ENCODE measurements at regions not wholly inside any gene's neighbourhood (a gene's known extent, or its start where the extent isn't known, plus 50 kb on each side); places are given as distances from the start of the nearest gene placed in this dataset.

GRCh38 chr11:97745515-97746050, 1275.2 kb upstream of the CNTN5 start:
- H3K4me1 ChIP-seq (ENCODE audit: insufficient read depth, low read length, poor library complexity, severe bottlenecking) = peaks cover 5% of the 10 kb centered on the region
- CTCF ChIA-PET = no interaction called here
- no TSS peak for BruUV-seq (replicated peaks)
- no peak overlapping the region for H3K4me3 ChIP-seq (ENCODE audit: low read depth, low read length, poor library complexity, severe bottlenecking)
- TF ChIP-seq EZH2 (IDR thresholded peaks at IDR 0.05; ENCODE audit: borderline replicate concordance, low read depth, low read length, poor library complexity, severe bottlenecking) (no peak), CTCF (conservative IDR thresholded peaks at IDR 0.05; ENCODE audit: low read depth, low read length) (no peak)
- no peaks in the 10 kb centered on the region for H3K27me3 ChIP-seq (replicated peaks; ENCODE audit: insufficient read depth, low read depth, low read length, poor library complexity)
- H3K9me3 ChIP-seq (ENCODE audit: low read depth, low read length, poor library complexity, severe bottlenecking) = peaks cover 12% of the 10 kb centered on the region
- POLR2A ChIA-PET (ENCODE audit: low non-redundant PET) = no interaction called here
- H3K27ac ChIP-seq (ENCODE audit: low read depth, low read length, poor library complexity, severe bottlenecking) = no peak overlapping the region
- intact Hi-C loops (cut with micrococcal nuclease; ENCODE audit: unreplicated experiment) = no loop called here
- DNase-seq (ENCODE audit: low spot score) = no peak
- no peaks in the 10 kb centered on the region for H3K36me3 ChIP-seq (ENCODE audit: insufficient read depth, low read length, poor library complexity, severe bottlenecking)

GRCh38 chr11:97746818-97747217, 1273.9 kb upstream of the CNTN5 start:
- peak overlapping the region; percentile 32 for H3K27ac ChIP-seq (ENCODE audit: low read depth, low read length, poor library complexity, severe bottlenecking)
- peak; percentile 8 for DNase-seq (ENCODE audit: low spot score)
- POLR2A ChIA-PET (ENCODE audit: low non-redundant PET) = no interaction called here
- CTCF ChIA-PET = no interaction called here
- no peaks in the 10 kb centered on the region for H3K4me1 ChIP-seq (ENCODE audit: insufficient read depth, low read length, poor library complexity, severe bottlenecking)
- TF ChIP-seq EZH2 (IDR thresholded peaks at IDR 0.05; ENCODE audit: borderline replicate concordance, low read depth, low read length, poor library complexity, severe bottlenecking) (no peak), CTCF (conservative IDR thresholded peaks at IDR 0.05; ENCODE audit: low read depth, low read length) (no peak)
- no TSS peak for BruUV-seq (replicated peaks)
- intact Hi-C loops (cut with micrococcal nuclease; ENCODE audit: unreplicated experiment) = no loop called here
- no peaks in the 10 kb centered on the region for H3K27me3 ChIP-seq (replicated peaks; ENCODE audit: insufficient read depth, low read depth, low read length, poor library complexity)
- H3K9me3 ChIP-seq (ENCODE audit: low read depth, low read length, poor library complexity, severe bottlenecking) = peaks cover 12% of the 10 kb centered on the region
- no peaks in the 10 kb centered on the region for H3K36me3 ChIP-seq (ENCODE audit: insufficient read depth, low read length, poor library complexity, severe bottlenecking)
- no peak overlapping the region for H3K4me3 ChIP-seq (ENCODE audit: low read depth, low read length, poor library complexity, severe bottlenecking)

GRCh38 chr11:97751405-97751804, 1269.3 kb upstream of the CNTN5 start:
- H3K27ac ChIP-seq (ENCODE audit: low read depth, low read length, poor library complexity, severe bottlenecking) = no peak overlapping the region
- H3K36me3 ChIP-seq (ENCODE audit: insufficient read depth, low read length, poor library complexity, severe bottlenecking) = no peaks in the 10 kb centered on the region
- POLR2A ChIA-PET (ENCODE audit: low non-redundant PET) = no interaction called here
- no peaks in the 10 kb centered on the region for H3K27me3 ChIP-seq (replicated peaks; ENCODE audit: insufficient read depth, low read depth, low read length, poor library complexity)
- BruUV-seq (replicated peaks) = no TSS peak
- intact Hi-C loops (cut with micrococcal nuclease; ENCODE audit: unreplicated experiment) = no loop called here
- no peak for DNase-seq (ENCODE audit: low spot score)
- CTCF ChIA-PET = no interaction called here
- H3K4me1 ChIP-seq (ENCODE audit: insufficient read depth, low read length, poor library complexity, severe bottlenecking) = no peaks in the 10 kb centered on the region
- peaks cover 6% of the 10 kb centered on the region for H3K9me3 ChIP-seq (ENCODE audit: low read depth, low read length, poor library complexity, severe bottlenecking)
- no peak overlapping the region for H3K4me3 ChIP-seq (ENCODE audit: low read depth, low read length, poor library complexity, severe bottlenecking)
- TF ChIP-seq EZH2 (IDR thresholded peaks at IDR 0.05; ENCODE audit: borderline replicate concordance, low read depth, low read length, poor library complexity, severe bottlenecking) = no peak

GRCh38 chr11:97751952-97752351, 1268.8 kb upstream of the CNTN5 start:
- Histone ChIP-seq H3K4me1 (ENCODE audit: insufficient read depth, low read length, poor library complexity, severe bottlenecking) (no peaks in the 10 kb centered on the region), H3K27me3 (replicated peaks; ENCODE audit: insufficient read depth, low read depth, low read length, poor library complexity) (no peaks in the 10 kb centered on the region), H3K4me3 (ENCODE audit: low read depth, low read length, poor library complexity, severe bottlenecking) (no peak overlapping the region), H3K36me3 (ENCODE audit: insufficient read depth, low read length, poor library complexity, severe bottlenecking) (no peaks in the 10 kb centered on the region), H3K9me3 (ENCODE audit: low read depth, low read length, poor library complexity, severe bottlenecking) (peaks cover 6% of the 10 kb centered on the region), H3K27ac (ENCODE audit: low read depth, low read length, poor library complexity, severe bottlenecking) (no peak overlapping the region)
- intact Hi-C loops (cut with micrococcal nuclease; ENCODE audit: unreplicated experiment) = no loop called here
- BruUV-seq (replicated peaks) = no TSS peak
- ChIA-PET CTCF (no interaction called here), POLR2A (ENCODE audit: low non-redundant PET) (no interaction called here)
- no peak for TF ChIP-seq CTCF (conservative IDR thresholded peaks at IDR 0.05; ENCODE audit: low read depth, low read length)
- no peak for TF ChIP-seq EZH2 (IDR thresholded peaks at IDR 0.05; ENCODE audit: borderline replicate concordance, low read depth, low read length, poor library complexity, severe bottlenecking)
- DNase-seq (ENCODE audit: low spot score) = no peak

Measured in A673 (cell line).